ENCODE measurements at regions not wholly inside any gene's neighbourhood (a gene's known extent, or its start where the extent isn't known, plus 50 kb on each side); places are given as distances from the start of the nearest gene placed in this dataset.

DNA sequence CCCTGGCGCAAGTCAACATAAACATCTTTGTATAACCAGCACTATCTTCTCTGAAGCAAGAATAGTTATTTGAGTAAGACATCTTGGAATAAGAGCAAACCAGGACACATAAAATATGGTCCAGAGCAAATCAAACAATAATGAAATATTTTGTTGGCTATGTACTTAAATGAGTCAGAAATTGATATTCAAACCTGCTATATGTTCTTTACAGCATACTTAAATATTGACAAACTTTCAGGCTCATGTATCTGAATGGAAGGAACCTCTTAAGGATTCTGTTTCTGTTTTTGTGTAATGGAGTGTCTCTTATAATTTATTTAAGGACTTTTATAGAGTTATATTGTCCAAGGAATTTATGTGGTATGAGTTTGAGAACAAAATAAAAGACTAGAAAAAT, 747.3 kb downstream of the EFNA5 start:
- no peak overlapping the region for H3K9ac ChIP-seq (ENCODE audit: low read length)
- TF ChIP-seq EZH2 (IDR thresholded peaks at IDR 0.05; ENCODE audit: insufficient read depth, low read length) = no peak
- TF ChIP-seq CTCF (IDR thresholded peaks at IDR 0.05; ENCODE audit: insufficient read depth, low read depth, low read length) = no peak
- H3K27ac ChIP-seq (ENCODE audit: low read depth, low read length) = no peak overlapping the region
- FAIRE-seq (no peak), DNase-seq (ENCODE audit: low read depth) (no peak)
- Mint-ChIP-seq H3K27ac (ENCODE audit: unreplicated experiment) (no peak overlapping the region), H3K36me3 (ENCODE audit: low read depth, unreplicated experiment) (no peaks in the 10 kb centered on the region), H3K4me1 (ENCODE audit: low read depth, unreplicated experiment) (no peaks in the 10 kb centered on the region), H3K4me3 (ENCODE audit: unreplicated experiment) (no peak overlapping the region), H3K9me3 (ENCODE audit: unreplicated experiment) (peaks cover 10% of the 10 kb centered on the region), H3K27me3 (ENCODE audit: low read depth, unreplicated experiment) (no peaks in the 10 kb centered on the region)
- H3K4me1 ChIP-seq (ENCODE audit: insufficient read depth, low read length) = no peaks in the 10 kb centered on the region
- no peaks in the 10 kb centered on the region for H3K27me3 ChIP-seq (ENCODE audit: insufficient read depth, low read length)
- no peak overlapping the region for H2AFZ ChIP-seq (ENCODE audit: low read depth, low read length)
- no peaks in the 10 kb centered on the region for H3K36me3 ChIP-seq (ENCODE audit: insufficient read depth, low read length)
- no peaks in the 10 kb centered on the region for H3K79me2 ChIP-seq (ENCODE audit: insufficient read depth, low read length)
- H3K4me2 ChIP-seq (ENCODE audit: low read length) = no peak overlapping the region
- H4K20me1 ChIP-seq (ENCODE audit: insufficient read depth, low read length) = no peaks in the 10 kb centered on the region
- no peak overlapping the region for H3K4me3 ChIP-seq (ENCODE audit: insufficient read depth, low read depth, low read length)
- no peaks in the 10 kb centered on the region for H3K9me3 ChIP-seq (ENCODE audit: insufficient read depth, low read depth, low read length)

- FAIRE-seq = no peak
- H4K20me1 ChIP-seq (ENCODE audit: insufficient read depth, low read length) = no peaks in the 10 kb centered on the region
- Mint-ChIP-seq H3K27ac (ENCODE audit: unreplicated experiment) (no peak overlapping the region), H3K36me3 (ENCODE audit: low read depth, unreplicated experiment) (peaks cover 2% of the 10 kb centered on the region), H3K27me3 (ENCODE audit: low read depth, unreplicated experiment) (no peaks in the 10 kb centered on the region), H3K4me3 (ENCODE audit: unreplicated experiment) (no peak overlapping the region), H3K9me3 (ENCODE audit: unreplicated experiment) (peaks cover 12% of the 10 kb centered on the region), H3K4me1 (ENCODE audit: low read depth, unreplicated experiment) (no peaks in the 10 kb centered on the region)
- no peaks in the 10 kb centered on the region for H3K4me1 ChIP-seq (ENCODE audit: insufficient read depth, low read length)
- H3K9ac ChIP-seq (ENCODE audit: low read length) = no peak overlapping the region
- H3K4me3 ChIP-seq (ENCODE audit: insufficient read depth, low read depth, low read length) = no peak overlapping the region
- no peak overlapping the region for H3K4me2 ChIP-seq (ENCODE audit: low read length)
- no peaks in the 10 kb centered on the region for H3K9me3 ChIP-seq (ENCODE audit: insufficient read depth, low read depth, low read length)
- no peaks in the 10 kb centered on the region for H3K36me3 ChIP-seq (ENCODE audit: insufficient read depth, low read length)
- no peak overlapping the region for H3K27ac ChIP-seq (ENCODE audit: low read depth, low read length)
- no peak for DNase-seq (ENCODE audit: low read depth)
- no peaks in the 10 kb centered on the region for H3K27me3 ChIP-seq (ENCODE audit: insufficient read depth, low read length)
- no peak for TF ChIP-seq CTCF (IDR thresholded peaks at IDR 0.05; ENCODE audit: insufficient read depth, low read depth, low read length)
- no peak overlapping the region for H2AFZ ChIP-seq (ENCODE audit: low read depth, low read length)
- no peaks in the 10 kb centered on the region for H3K79me2 ChIP-seq (ENCODE audit: insufficient read depth, low read length)
These were observed 749.2 kb downstream of the EFNA5 start for GRCh38 chr5:106921567-106921966.

- no peaks in the 10 kb centered on the region for H3K36me3 ChIP-seq (ENCODE audit: insufficient read depth, low read length)
- no peaks in the 10 kb centered on the region for H3K79me2 ChIP-seq (ENCODE audit: insufficient read depth, low read length)
- TF ChIP-seq EZH2 (IDR thresholded peaks at IDR 0.05; ENCODE audit: insufficient read depth, low read length) (no peak), CTCF (IDR thresholded peaks at IDR 0.05; ENCODE audit: insufficient read depth, low read depth, low read length) (no peak)
- Mint-ChIP-seq H3K9me3 (ENCODE audit: unreplicated experiment) (peaks cover 3% of the 10 kb centered on the region), H3K4me1 (ENCODE audit: low read depth, unreplicated experiment) (no peaks in the 10 kb centered on the region), H3K27ac (ENCODE audit: unreplicated experiment) (no peak overlapping the region), H3K4me3 (ENCODE audit: unreplicated experiment) (no peak overlapping the region), H3K27me3 (ENCODE audit: low read depth, unreplicated experiment) (no peaks in the 10 kb centered on the region), H3K36me3 (ENCODE audit: low read depth, unreplicated experiment) (no peaks in the 10 kb centered on the region)
- no peak overlapping the region for H3K4me2 ChIP-seq (ENCODE audit: low read length)
- no peaks in the 10 kb centered on the region for H3K9me3 ChIP-seq (ENCODE audit: insufficient read depth, low read depth, low read length)
- H3K9ac ChIP-seq (ENCODE audit: low read length) = no peak overlapping the region
- FAIRE-seq (no peak), DNase-seq (ENCODE audit: low read depth) (no peak)
- no peaks in the 10 kb centered on the region for H3K27me3 ChIP-seq (ENCODE audit: insufficient read depth, low read length)
- no peaks in the 10 kb centered on the region for H4K20me1 ChIP-seq (ENCODE audit: insufficient read depth, low read length)
- no peak overlapping the region for H3K4me3 ChIP-seq (ENCODE audit: insufficient read depth, low read depth, low read length)
- H2AFZ ChIP-seq (ENCODE audit: low read depth, low read length) = no peak overlapping the region
- H3K27ac ChIP-seq (ENCODE audit: low read depth, low read length) = no peak overlapping the region
- H3K4me1 ChIP-seq (ENCODE audit: insufficient read depth, low read length) = no peaks in the 10 kb centered on the region
These were observed 760.3 kb downstream of the EFNA5 start for GRCh38 chr5:106910486-106910885.

All from astrocyte (in vitro differentiated cells and primary cell).